Activated CD4-positive, alpha-beta memory T cell treated with anti-CD3 and anti-CD28 coated beads for 36 hours (primary cell): ENCODE measurements at regions not wholly inside any gene's neighbourhood (a gene's known extent, or its start where the extent isn't known, plus 50 kb on each side); places are given as distances from the start of the nearest gene placed in this dataset.

ENCODE experiments used
- CTCF ChIA-PET: fragments of 350-600 bp; sonication (Branson Sonifier 250); formaldehyde crosslinking; loops from one replicate; lab custom pipeline; 2021; ENCODE audit warnings: antibody characterized with exemption, inconsistent platforms; lab: Charles Lee
- POLR2A ChIA-PET: fragments of 350-600 bp; sonication (Branson Sonifier 250); formaldehyde crosslinking; loops from one replicate; lab custom pipeline; 2021; ENCODE audit warnings: antibody characterized with exemption; lab: Charles Lee
- DNase-seq: peaks from one replicate; pipeline ENCODE4 v3.0.0-alpha.2; 2020
- H3K27ac Mint-ChIP-seq: one replicate; pipeline ENCODE4 v1.8.0; 2021; ENCODE audit warnings: mixed read lengths
- H3K27me3 Mint-ChIP-seq: one replicate; pipeline ENCODE4 v1.8.0; 2021; ENCODE audit warnings: mixed read lengths
- H3K36me3 Mint-ChIP-seq: one replicate; pipeline ENCODE4 v1.8.0; 2021; ENCODE audit warnings: mixed read lengths
- H3K4me1 Mint-ChIP-seq: one replicate; pipeline ENCODE4 v1.8.0; 2021; ENCODE audit warnings: low read depth, mixed read lengths
- H3K4me3 Mint-ChIP-seq: one replicate; pipeline ENCODE4 v1.8.0; 2021; ENCODE audit warnings: mild to moderate bottlenecking, mixed read lengths
- H3K9me3 Mint-ChIP-seq: one replicate; pipeline ENCODE4 v1.8.0; 2021; ENCODE audit warnings: mixed read lengths
- intact Hi-C: fragments of 100-400 bp; cut with micrococcal nuclease; formaldehyde crosslinking; loops from one replicate; pipeline ENCODE4 v1.15.1; 2023

DNA sequence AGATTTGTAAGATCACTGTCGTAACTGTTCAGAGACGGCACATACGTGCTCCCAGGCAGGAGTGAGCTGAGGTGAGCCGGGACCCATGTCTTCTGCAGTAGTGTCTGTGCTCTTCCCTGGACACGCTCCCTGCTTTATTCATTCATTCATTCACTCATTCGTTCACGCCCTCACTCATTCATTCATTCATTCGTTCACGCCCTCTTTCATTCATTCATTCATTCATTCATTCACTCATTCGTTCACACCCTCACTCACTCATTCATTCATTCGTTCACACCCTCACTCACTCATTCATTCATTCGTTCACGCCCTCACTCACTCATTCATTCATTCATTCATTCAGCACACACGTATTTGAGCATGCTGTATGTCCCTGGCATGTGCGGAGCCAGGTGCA, 207.0 kb downstream of the GLI2 start:
- DNase-seq: no peak
- CTCF ChIA-PET: no interaction called here
- H3K4me3 Mint-ChIP-seq: no peak overlapping the region
- intact Hi-C loops: no loop called here
- H3K27me3 Mint-ChIP-seq: no peaks in the 10 kb centered on the region
- H3K9me3 Mint-ChIP-seq: no peaks in the 10 kb centered on the region
- H3K4me1 Mint-ChIP-seq: no peaks in the 10 kb centered on the region
- no peak overlapping the region for H3K27ac Mint-ChIP-seq
- H3K36me3 Mint-ChIP-seq: no peaks in the 10 kb centered on the region
- POLR2A ChIA-PET: no interaction called here

DNA sequence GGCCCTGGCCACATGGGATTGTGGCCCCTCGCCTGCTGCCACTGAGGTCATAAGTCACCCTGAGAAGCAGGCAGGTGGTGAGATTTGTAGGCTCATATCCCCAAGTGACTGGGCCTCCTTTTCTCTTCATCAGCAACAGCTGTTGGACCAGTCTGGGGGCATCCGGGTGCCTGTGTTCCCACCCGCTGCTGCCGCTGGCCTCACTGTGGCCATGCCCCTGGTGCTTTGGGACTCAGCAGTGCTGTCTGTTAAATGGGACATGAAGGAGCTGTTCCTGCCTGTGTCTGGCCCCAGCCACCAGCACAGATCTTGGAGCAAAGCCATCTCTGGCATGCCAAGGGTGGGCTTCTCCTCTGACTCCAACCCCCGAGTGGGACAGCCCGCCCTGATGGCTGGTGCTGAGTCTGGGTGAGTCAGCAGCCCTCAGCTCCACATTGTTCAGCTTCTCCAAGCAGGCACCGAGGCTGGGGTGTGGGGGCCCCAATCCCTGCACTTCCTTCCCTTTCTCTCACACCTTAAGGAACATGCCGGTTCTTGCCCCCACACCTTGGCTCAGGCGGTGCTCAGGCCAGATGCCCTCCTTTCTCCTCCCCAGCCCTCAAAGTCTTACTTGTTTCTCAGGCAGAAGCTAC, 207.9 kb downstream of the GLI2 start:
- H3K4me1 Mint-ChIP-seq: no peaks in the 10 kb centered on the region
- H3K9me3 Mint-ChIP-seq: no peaks in the 10 kb centered on the region
- no peak overlapping the region for H3K4me3 Mint-ChIP-seq
- no peaks in the 10 kb centered on the region for H3K36me3 Mint-ChIP-seq
- POLR2A ChIA-PET: no interaction called here
- no peaks in the 10 kb centered on the region for H3K27me3 Mint-ChIP-seq
- H3K27ac Mint-ChIP-seq: no peak overlapping the region
- intact Hi-C loops: no loop called here
- no peak for DNase-seq
- CTCF ChIA-PET: no interaction called here

DNA sequence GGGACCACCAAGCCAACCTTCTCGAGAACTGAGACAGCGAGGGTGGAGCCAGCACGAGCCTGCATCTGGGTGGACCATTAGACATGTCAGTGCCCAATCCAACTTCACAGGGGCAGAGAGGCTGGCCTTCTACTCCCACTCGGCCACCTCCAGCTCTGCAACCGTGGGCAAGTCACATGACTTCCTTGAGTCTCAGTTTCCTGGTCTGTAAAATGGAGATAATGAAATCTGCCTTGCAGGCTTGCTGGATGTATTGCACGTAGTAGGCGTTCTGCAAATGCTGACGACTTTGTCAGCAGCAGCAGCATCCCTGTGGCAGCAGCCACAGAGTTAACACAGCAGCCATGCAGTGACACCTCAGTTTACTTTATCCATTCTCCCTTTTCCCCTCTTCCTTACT, 208.9 kb downstream of the GLI2 start:
- H3K27ac Mint-ChIP-seq: no peak overlapping the region
- CTCF ChIA-PET: no interaction called here
- H3K4me3 Mint-ChIP-seq: no peak overlapping the region
- POLR2A ChIA-PET: no interaction called here
- H3K9me3 Mint-ChIP-seq: no peaks in the 10 kb centered on the region
- H3K4me1 Mint-ChIP-seq: no peaks in the 10 kb centered on the region
- H3K36me3 Mint-ChIP-seq: no peaks in the 10 kb centered on the region
- DNase-seq: no peak
- intact Hi-C loops: no loop called here
- no peaks in the 10 kb centered on the region for H3K27me3 Mint-ChIP-seq

DNA sequence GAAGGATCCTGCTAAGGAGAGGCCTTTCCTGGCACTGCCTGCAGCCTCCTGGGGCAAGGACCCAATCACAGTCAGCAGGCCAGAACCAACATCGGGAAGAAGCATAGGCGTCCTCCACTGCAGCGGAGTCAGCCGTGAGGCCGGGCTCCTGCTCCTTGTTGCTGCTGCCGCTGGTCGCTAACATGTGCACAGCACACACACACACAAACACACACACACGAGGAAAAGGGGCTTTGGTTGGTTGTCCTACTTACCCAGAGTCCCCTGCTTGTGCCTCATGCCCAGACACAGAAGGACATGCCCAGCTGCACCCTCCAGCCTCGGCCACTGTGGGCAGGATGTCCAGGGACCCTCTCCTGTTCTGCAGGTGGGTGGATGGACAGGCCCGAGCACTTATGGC, 209.4 kb downstream of the GLI2 start:
- no peaks in the 10 kb centered on the region for H3K27me3 Mint-ChIP-seq
- DNase-seq: no peak
- no peak overlapping the region for H3K27ac Mint-ChIP-seq
- CTCF ChIA-PET: no interaction called here
- H3K36me3 Mint-ChIP-seq: no peaks in the 10 kb centered on the region
- H3K4me3 Mint-ChIP-seq: no peak overlapping the region
- intact Hi-C loops: no loop called here
- POLR2A ChIA-PET: no interaction called here
- no peaks in the 10 kb centered on the region for H3K4me1 Mint-ChIP-seq
- H3K9me3 Mint-ChIP-seq: no peaks in the 10 kb centered on the region

DNA sequence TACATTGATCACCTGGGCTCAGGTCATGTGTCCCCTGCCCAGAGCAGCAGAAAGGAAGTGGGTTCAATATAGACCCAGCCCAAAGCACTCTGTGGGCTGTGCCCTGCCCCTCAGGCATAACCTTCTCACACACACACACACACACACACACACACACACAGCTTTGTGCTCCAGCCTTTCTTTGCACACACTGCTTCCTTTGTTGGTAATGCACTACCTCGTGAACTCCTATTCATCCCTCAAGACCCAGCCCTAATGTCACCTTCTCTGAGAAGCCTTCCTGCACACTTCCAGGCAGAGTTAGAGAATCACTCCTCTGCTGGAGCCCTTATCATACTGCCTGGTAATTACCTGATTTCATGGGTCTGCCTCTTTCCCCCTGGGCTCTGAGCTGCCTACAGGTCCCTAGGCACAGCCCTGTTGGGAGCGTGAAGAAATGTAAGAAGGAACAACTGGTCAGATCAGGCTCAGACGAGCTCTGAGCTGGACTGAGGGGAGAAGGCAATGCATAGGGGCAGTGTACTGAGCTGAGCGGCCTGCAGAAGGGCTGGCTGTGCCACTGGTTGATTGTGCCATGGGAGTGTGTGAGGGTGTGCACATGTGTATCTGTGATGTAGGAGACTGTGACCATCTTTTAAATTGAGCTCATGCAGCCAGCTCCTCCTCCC, 210.3 kb downstream of the GLI2 start:
- Mint-ChIP-seq H3K4me3 (no peak overlapping the region), H3K27me3 (no peaks in the 10 kb centered on the region), H3K4me1 (no peaks in the 10 kb centered on the region), H3K9me3 (no peaks in the 10 kb centered on the region), H3K27ac (no peak overlapping the region), H3K36me3 (no peaks in the 10 kb centered on the region)
- DNase-seq: no peak
- ChIA-PET CTCF (no interaction called here), POLR2A (no interaction called here)
- intact Hi-C loops: no loop called here

DNA sequence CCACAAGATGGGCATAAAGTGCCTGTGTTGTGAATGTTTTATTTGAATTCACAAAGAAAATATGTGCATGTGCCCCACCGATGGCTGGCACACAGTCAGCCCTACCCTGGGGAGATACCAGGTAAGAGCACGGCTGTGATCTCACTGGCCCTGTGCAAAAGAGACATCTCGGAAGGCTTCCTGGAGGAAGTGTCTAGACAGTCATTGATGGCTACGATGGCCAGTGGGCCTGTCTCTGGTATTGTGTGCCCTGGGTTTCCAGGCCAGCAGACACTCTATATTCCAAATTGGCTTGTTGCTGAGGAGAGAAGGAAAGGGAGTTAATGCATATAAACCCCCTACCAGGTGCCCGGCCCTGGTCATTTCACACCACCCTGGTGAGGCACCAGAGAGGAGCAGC, 211.7 kb downstream of the GLI2 start:
- no peaks in the 10 kb centered on the region for H3K36me3 Mint-ChIP-seq
- H3K4me3 Mint-ChIP-seq: no peak overlapping the region
- no peaks in the 10 kb centered on the region for H3K27me3 Mint-ChIP-seq
- H3K4me1 Mint-ChIP-seq: no peaks in the 10 kb centered on the region
- POLR2A ChIA-PET: no interaction called here
- no peaks in the 10 kb centered on the region for H3K9me3 Mint-ChIP-seq
- H3K27ac Mint-ChIP-seq: no peak overlapping the region
- no peak for DNase-seq
- CTCF ChIA-PET: no interaction called here
- intact Hi-C loops: no loop called here

DNA sequence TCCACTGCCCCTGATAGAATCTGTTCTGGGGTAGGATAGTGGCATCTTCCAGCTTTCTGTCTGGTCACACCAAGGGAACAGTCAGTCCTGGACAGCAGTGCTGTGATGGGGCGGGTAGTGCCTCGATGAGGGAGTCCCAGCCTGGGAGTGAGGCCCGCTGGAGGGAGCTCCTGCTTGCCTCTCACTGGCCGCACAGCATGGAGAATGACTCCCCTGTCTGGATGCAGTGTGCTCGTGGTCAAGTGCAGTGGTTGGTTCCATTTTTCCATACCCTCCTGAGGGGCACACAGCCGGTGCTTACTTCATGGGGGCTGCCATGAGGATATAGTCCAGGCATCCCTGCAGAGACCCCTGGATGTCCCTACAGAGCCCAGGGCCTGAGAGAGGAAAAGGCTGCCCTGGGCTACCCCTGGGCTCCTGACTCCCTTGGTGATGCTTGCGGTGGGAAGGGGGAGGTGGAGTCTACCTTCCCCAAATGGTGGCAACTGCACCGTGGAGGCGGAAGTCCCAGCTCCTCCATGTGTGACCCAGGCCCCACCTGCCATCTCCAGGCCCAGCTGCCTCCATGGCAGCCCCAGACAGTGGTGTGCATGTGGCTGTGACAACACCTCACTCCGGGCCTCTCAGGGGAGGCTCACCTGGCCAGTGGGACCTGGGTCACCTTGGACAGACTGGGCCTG, 212.5 kb downstream of the GLI2 start:
- ChIA-PET POLR2A (no interaction called here), CTCF (no interaction called here)
- no peaks in the 10 kb centered on the region for H3K4me1 Mint-ChIP-seq
- no peak overlapping the region for H3K4me3 Mint-ChIP-seq
- H3K9me3 Mint-ChIP-seq: no peaks in the 10 kb centered on the region
- DNase-seq: no peak
- no peak overlapping the region for H3K27ac Mint-ChIP-seq
- H3K27me3 Mint-ChIP-seq: no peaks in the 10 kb centered on the region
- intact Hi-C loops: no loop called here
- H3K36me3 Mint-ChIP-seq: no peaks in the 10 kb centered on the region

DNA sequence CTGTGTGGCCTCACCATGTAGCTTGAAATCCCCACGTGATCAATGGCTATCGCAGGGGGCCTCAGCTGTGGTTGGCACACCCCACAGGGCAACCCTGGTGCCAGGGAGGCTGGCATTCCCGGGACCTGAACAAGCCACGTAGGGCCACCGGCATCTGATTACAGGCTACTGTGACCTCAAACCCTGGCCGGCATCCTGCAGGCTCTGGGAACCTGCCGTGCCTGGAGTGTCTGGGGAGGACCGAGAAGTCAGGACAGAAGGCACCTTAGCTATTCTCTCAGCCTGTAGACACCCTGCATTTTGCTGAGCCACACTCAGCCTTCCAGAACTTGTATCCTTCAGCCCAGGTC, 213.0 kb downstream of the GLI2 start:
- no peaks in the 10 kb centered on the region for H3K27me3 Mint-ChIP-seq
- intact Hi-C loops: loop anchor here (1.0 kb wide), 1 partner anchor 253 kb away; no protein-coding TSS in a partner anchor
- POLR2A ChIA-PET: no interaction called here
- CTCF ChIA-PET: no interaction called here
- H3K4me1 Mint-ChIP-seq: no peaks in the 10 kb centered on the region
- DNase-seq: no peak
- H3K36me3 Mint-ChIP-seq: no peaks in the 10 kb centered on the region
- H3K4me3 Mint-ChIP-seq: no peak overlapping the region
- H3K27ac Mint-ChIP-seq: no peak overlapping the region
- H3K9me3 Mint-ChIP-seq: no peaks in the 10 kb centered on the region

DNA sequence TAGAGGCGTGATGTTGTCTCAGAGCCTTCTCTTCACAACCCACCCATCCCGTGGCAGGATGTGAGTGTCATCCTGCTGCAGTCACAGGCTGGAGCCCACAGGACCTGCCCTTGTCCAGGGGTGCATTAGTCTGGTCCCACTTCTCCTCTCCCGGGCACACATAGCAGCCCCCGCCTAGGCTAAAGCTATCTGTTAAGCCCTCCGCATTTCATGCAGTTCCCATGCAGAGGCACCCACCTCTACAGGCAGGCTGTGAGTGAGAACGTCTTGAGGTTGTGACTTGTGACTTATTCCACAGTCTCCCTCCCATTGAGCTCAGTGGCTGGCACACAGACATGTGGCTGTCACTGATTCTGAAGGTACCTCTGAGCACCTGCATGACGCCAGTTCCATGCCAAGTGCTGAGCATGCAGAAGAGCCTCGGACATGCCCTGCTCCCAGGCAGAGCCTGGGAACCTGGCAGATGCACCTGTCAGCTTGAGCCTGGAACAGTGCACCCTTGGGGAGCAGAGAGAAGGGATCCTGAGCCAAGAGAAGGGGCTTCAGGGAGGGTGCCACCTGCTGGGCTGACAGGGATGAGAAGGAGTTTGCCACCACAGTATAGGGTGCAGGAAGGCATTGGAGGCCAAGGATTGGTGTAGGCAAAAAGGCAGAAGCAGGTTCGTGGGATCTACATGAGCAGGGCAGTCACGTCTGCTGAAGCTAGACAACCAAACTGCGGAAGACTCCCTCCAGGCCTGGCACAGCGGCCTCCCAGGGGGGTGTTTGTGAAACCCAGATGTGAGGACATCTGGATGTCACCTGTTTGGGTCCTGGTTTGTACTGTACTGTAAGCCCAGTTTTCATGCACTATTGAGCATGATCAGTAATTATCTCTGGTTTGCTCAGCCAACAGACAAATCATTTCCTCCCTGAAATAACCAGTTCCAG, 213.6 kb downstream of the GLI2 start:
- CTCF ChIA-PET: no interaction called here
- POLR2A ChIA-PET: no interaction called here
- no peaks in the 10 kb centered on the region for H3K27me3 Mint-ChIP-seq

DNA sequence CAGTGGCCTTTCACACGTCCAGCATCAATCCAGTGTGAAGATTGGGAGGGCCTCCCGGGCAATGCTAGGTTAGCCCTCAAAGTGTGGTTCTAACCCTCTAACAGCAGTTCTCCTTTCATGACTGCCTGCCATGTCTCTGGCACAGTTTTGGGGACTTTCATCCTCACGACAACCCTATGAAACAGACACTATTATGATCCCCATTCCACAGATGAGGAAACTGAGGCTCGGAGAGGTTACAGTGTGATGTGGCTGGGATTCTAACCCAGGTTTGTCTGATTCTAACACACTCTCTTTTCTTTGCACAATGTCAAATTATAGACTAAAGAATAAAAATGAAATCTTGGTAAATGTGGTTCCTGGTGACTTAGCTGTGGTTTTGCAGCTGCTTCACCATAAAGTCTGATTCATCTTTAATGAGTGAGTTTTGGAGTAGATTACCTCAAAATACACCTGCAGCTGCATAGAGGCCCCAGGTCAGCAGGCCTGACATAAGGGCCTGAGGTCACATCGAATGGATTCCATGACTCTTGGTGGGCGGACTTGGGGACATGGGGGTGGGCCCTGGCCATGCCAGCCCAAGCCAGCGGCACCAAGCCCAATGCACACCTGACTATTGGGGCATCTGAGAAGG, 214.4 kb downstream of the GLI2 start:
- Mint-ChIP-seq H3K27ac (no peak overlapping the region), H3K9me3 (no peaks in the 10 kb centered on the region), H3K4me1 (no peaks in the 10 kb centered on the region), H3K36me3 (no peaks in the 10 kb centered on the region), H3K4me3 (no peak overlapping the region), H3K27me3 (no peaks in the 10 kb centered on the region)
- CTCF ChIA-PET: no interaction called here
- DNase-seq: peak; percentile 10
- intact Hi-C loops: loop anchor here (1.0 kb wide), 1 partner anchor 255 kb away; no protein-coding TSS in a partner anchor
- POLR2A ChIA-PET: no interaction called here

More for the DNA sequence above, 213.6 kb downstream of the GLI2 start:
- Mint-ChIP-seq H3K9me3 (no peaks in the 10 kb centered on the region), H3K4me3 (no peak overlapping the region), H3K36me3 (no peaks in the 10 kb centered on the region), H3K4me1 (no peaks in the 10 kb centered on the region), H3K27ac (no peak overlapping the region)
- DNase-seq: no peak
- intact Hi-C loops: loop anchor here (1.0 kb wide), 1 partner anchor 254 kb away; no protein-coding TSS in a partner anchor

DNA sequence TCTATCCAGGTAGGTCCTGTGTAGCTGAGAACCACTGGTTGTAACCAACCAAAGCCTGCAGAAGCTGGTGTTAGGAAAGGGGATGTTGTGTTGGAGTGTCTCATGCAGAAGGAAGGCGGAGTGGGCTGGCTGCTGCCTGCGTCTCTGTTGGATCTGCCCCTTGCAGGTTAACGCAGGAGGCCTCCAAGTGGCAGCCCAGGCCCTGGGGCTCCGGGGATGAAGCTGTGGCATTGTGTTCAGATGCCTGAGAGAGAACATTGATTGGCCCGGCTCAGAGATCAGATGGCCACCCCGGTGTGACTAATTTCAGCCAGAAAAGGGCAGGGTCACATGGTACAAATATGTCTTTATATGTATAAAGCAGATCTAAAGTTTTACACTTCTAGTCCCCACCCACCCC, 216.0 kb downstream of the GLI2 start:
- POLR2A ChIA-PET: no interaction called here
- CTCF ChIA-PET: no interaction called here
- H3K9me3 Mint-ChIP-seq: no peaks in the 10 kb centered on the region
- H3K4me1 Mint-ChIP-seq: no peaks in the 10 kb centered on the region
- no peaks in the 10 kb centered on the region for H3K27me3 Mint-ChIP-seq
- H3K4me3 Mint-ChIP-seq: no peak overlapping the region
- intact Hi-C loops: no loop called here
- no peak for DNase-seq
- H3K36me3 Mint-ChIP-seq: no peaks in the 10 kb centered on the region
- H3K27ac Mint-ChIP-seq: no peak overlapping the region

DNA sequence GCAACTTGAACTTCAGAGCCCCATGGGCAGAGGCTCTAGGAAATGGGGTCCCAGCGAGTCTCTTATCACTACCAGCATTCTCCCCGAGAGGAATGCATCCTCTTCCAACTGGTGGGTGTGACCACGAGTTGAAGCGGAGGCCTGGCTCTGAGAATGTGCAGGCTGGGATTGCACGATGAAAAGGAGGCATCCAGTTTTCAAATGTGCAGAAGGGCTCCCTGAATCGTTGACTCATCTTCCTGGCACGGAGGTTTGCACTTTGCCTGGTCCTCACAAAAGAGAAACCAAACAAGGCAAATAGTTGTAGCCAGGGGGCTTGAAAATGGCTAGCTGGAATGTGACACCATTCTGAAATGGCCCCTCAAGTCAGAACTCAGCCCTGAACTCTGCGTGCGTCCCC, 216.7 kb downstream of the GLI2 start:
- no peaks in the 10 kb centered on the region for H3K36me3 Mint-ChIP-seq
- no peaks in the 10 kb centered on the region for H3K27me3 Mint-ChIP-seq
- H3K27ac Mint-ChIP-seq: no peak overlapping the region
- POLR2A ChIA-PET: no interaction called here
- no peak for DNase-seq
- intact Hi-C loops: no loop called here
- H3K4me1 Mint-ChIP-seq: no peaks in the 10 kb centered on the region
- H3K9me3 Mint-ChIP-seq: no peaks in the 10 kb centered on the region
- no peak overlapping the region for H3K4me3 Mint-ChIP-seq
- CTCF ChIA-PET: no interaction called here
